ENCODE measurements at regions not wholly inside any gene's neighbourhood (a gene's known extent, or its start where the extent isn't known, plus 50 kb on each side); places are given as distances from the start of the nearest gene placed in this dataset.

- Histone ChIP-seq H3F3A (ENCODE audit: insufficient read depth, low read length) (no peaks in the 10 kb centered on the region), H3K79me2 (ENCODE audit: insufficient read depth, low read length) (no peaks in the 10 kb centered on the region), H3K9ac (ENCODE audit: low read length) (no peak overlapping the region), H3K27ac (ENCODE audit: low read depth, low read length, poor library complexity, severe bottlenecking) (no peak overlapping the region), H4K20me1 (ENCODE audit: insufficient read depth, low read length) (no peaks in the 10 kb centered on the region), H3K27me3 (ENCODE audit: insufficient read depth, low read length) (no peaks in the 10 kb centered on the region), H3K4me2 (ENCODE audit: low read length) (no peak overlapping the region), H3K36me3 (ENCODE audit: insufficient read depth, low read length) (no peaks in the 10 kb centered on the region), H3K9me2 (ENCODE audit: low read depth, low read length) (no peaks in the 10 kb centered on the region), H3K4me1 (ENCODE audit: insufficient read depth, low read length, severe bottlenecking) (no peaks in the 10 kb centered on the region), H3K4me3 (ENCODE audit: low read depth, low read length, poor library complexity, severe bottlenecking) (no peak overlapping the region), H2AFZ (ENCODE audit: low read length) (no peak overlapping the region), H3K9me3 (ENCODE audit: low read length) (no peaks in the 10 kb centered on the region)
- TF ChIP-seq CTCF (IDR thresholded peaks at IDR 0.05; ENCODE audit: low read length): no peak
These were observed 2110.3 kb upstream of the CELF4 start for GRCh38 chr18:39675906-39676305.

GRCh38 chr18:39675368-39675767, 2109.8 kb upstream of the CELF4 start:
- TF ChIP-seq EZH2 (IDR thresholded peaks at IDR 0.05; ENCODE audit: borderline replicate concordance, low read length): no peak
- no peak for TF ChIP-seq CTCF (IDR thresholded peaks at IDR 0.05; ENCODE audit: low read length)
- Histone ChIP-seq H3K9ac (ENCODE audit: low read length) (no peak overlapping the region), H2AFZ (ENCODE audit: low read length) (no peak overlapping the region)

GRCh38 chr18:39672171-39672570, 2106.6 kb upstream of the CELF4 start:
- Histone ChIP-seq H3K4me2 (ENCODE audit: low read length) (no peak overlapping the region), H4K20me1 (ENCODE audit: insufficient read depth, low read length) (no peaks in the 10 kb centered on the region), H3F3A (ENCODE audit: insufficient read depth, low read length) (no peaks in the 10 kb centered on the region), H3K9me3 (ENCODE audit: low read length) (no peaks in the 10 kb centered on the region), H3K27ac (ENCODE audit: low read depth, low read length, poor library complexity, severe bottlenecking) (no peak overlapping the region), H3K79me2 (ENCODE audit: insufficient read depth, low read length) (no peaks in the 10 kb centered on the region), H3K36me3 (ENCODE audit: insufficient read depth, low read length) (no peaks in the 10 kb centered on the region), H3K4me3 (ENCODE audit: low read depth, low read length, poor library complexity, severe bottlenecking) (no peak overlapping the region), H2AFZ (ENCODE audit: low read length) (no peak overlapping the region), H3K27me3 (ENCODE audit: insufficient read depth, low read length) (no peaks in the 10 kb centered on the region), H3K9me2 (ENCODE audit: low read depth, low read length) (no peaks in the 10 kb centered on the region), H3K9ac (ENCODE audit: low read length) (no peak overlapping the region), H3K4me1 (ENCODE audit: insufficient read depth, low read length, severe bottlenecking) (no peaks in the 10 kb centered on the region)
- no peak for TF ChIP-seq EZH2 (IDR thresholded peaks at IDR 0.05; ENCODE audit: borderline replicate concordance, low read length)
- TF ChIP-seq CTCF (IDR thresholded peaks at IDR 0.05; ENCODE audit: low read length): no peak

More at GRCh38 chr18:39675368-39675767, 2109.8 kb upstream of the CELF4 start:
- Histone ChIP-seq H3K36me3 (ENCODE audit: insufficient read depth, low read length) (no peaks in the 10 kb centered on the region), H3K4me3 (ENCODE audit: low read depth, low read length, poor library complexity, severe bottlenecking) (no peak overlapping the region), H3K27ac (ENCODE audit: low read depth, low read length, poor library complexity, severe bottlenecking) (no peak overlapping the region), H3K4me2 (ENCODE audit: low read length) (no peak overlapping the region), H3F3A (ENCODE audit: insufficient read depth, low read length) (no peaks in the 10 kb centered on the region), H3K27me3 (ENCODE audit: insufficient read depth, low read length) (no peaks in the 10 kb centered on the region), H3K9me3 (ENCODE audit: low read length) (no peaks in the 10 kb centered on the region), H3K79me2 (ENCODE audit: insufficient read depth, low read length) (no peaks in the 10 kb centered on the region), H3K9me2 (ENCODE audit: low read depth, low read length) (no peaks in the 10 kb centered on the region), H3K4me1 (ENCODE audit: insufficient read depth, low read length, severe bottlenecking) (no peaks in the 10 kb centered on the region), H4K20me1 (ENCODE audit: insufficient read depth, low read length) (no peaks in the 10 kb centered on the region)
